GM12878 (cell line): ENCODE measurements at regions not wholly inside any gene's neighbourhood (a gene's known extent, or its start where the extent isn't known, plus 50 kb on each side); places are given as distances from the start of the nearest gene placed in this dataset.

Experiments
- ATAC-seq: fragments of 200-7000 bp; cut with Tn5 transposase; 3 replicates; pipeline ENCODE4 v1.9.1; 2020; ENCODE audit warnings: mild to moderate bottlenecking, moderate library complexity
- BruUV-seq: library from RNA; stranded (reverse); fragments of 400-500 nt; replicated peaks from 2 replicates; lab custom pipeline; 2021; lab: Mats Ljungman, UMichigan
- CTCF ChIA-PET: fragments of 300-600 bp; sonication (Branson Sonifier 250); formaldehyde crosslinking; extraction: SDS; loops from one replicate; lab custom pipeline; 2021; ENCODE audit warnings: inconsistent platforms; lab: Yijun Ruan, JAX
- POLR2A ChIA-PET: fragments of 350-600 bp; formaldehyde crosslinking; extraction: SDS; loops from one replicate; lab custom pipeline; 2021; ENCODE audit warnings: inconsistent platforms; lab: Charles Lee
- RAD21 ChIA-PET: fragments of 300-600 bp; sonication (Branson Sonifier 250); formaldehyde crosslinking; loops from one replicate; lab custom pipeline; 2023; ENCODE audit warnings: antibody characterized with exemption; ENCODE audit not compliant: unreplicated experiment; lab: Charles Lee
- SMC1A ChIA-PET: fragments of 300-600 bp; sonication (Branson Sonifier 250); formaldehyde crosslinking; loops from one replicate; lab custom pipeline; 2023; ENCODE audit not compliant: unreplicated experiment, uncharacterized antibody; lab: Charles Lee
- DNase-seq: peaks from one replicate; pipeline ENCODE4 v3.0.0-alpha.2; 2011; ENCODE audit warnings: low read depth, low spot score
- FAIRE-seq: peaks from 3 replicates; lab custom pipeline; 2011; peaks lifted over from hg19 to GRCh38; lab: Jason Lieb, UNC
- H2AFZ ChIP-seq: 2 replicates; pipeline ENCODE4 v1.6.0; 2011; ENCODE audit warnings: low read depth, low read length, control low read depth; ENCODE audit not compliant: control insufficient read depth
- H3K27ac ChIP-seq: 2 replicates; pipeline ENCODE4 v1.5.1; 2011; ENCODE audit warnings: control low read depth; ENCODE audit not compliant: control insufficient read depth, insufficient read depth
- H3K27me3 ChIP-seq, 2 experiments: replicated peaks in 1 of 2; 2 replicates each; pipeline versions ENCODE4 v1.6.0 to v1.6.1; 2011; ENCODE audit warnings: low read length in 1 of 2; ENCODE audit not compliant: control insufficient read depth in 2 of 2, insufficient read depth in 2 of 2
- H3K36me3 ChIP-seq, 2 experiments: 2 replicates each; pipeline ENCODE4 v1.5.1; 2011; ENCODE audit warnings: low read length in 1 of 2; ENCODE audit not compliant: control insufficient read depth in 2 of 2, insufficient read depth in 2 of 2
- H3K4me1 ChIP-seq: 2 replicates; pipeline ENCODE4 v1.6.1; 2011; ENCODE audit warnings: mild to moderate bottlenecking, low read length, moderate library complexity, mixed read lengths; ENCODE audit not compliant: control insufficient read depth, insufficient read depth
- H3K4me2 ChIP-seq: 2 replicates; pipeline ENCODE4 v1.6.0; 2011; ENCODE audit warnings: control low read depth; ENCODE audit not compliant: control insufficient read depth, insufficient read depth
- H3K4me3 ChIP-seq: fragments of 200-600 bp; sonication (generic); 2 replicates; pipeline ENCODE4 v1.5.1; 2016
- H3K79me2 ChIP-seq: 2 replicates; pipeline ENCODE4 v1.6.0; 2011; ENCODE audit warnings: low read length; ENCODE audit not compliant: control insufficient read depth, insufficient read depth
- H3K9ac ChIP-seq: 2 replicates; pipeline ENCODE4 v1.8.0; 2011; ENCODE audit warnings: low read length, control low read depth, mixed read lengths; ENCODE audit not compliant: control insufficient read depth, insufficient read depth
- H3K9me3 ChIP-seq: replicated peaks from 3 replicates; pipeline ENCODE4 v1.5.1; 2011; ENCODE audit warnings: mild to moderate bottlenecking, low read length; ENCODE audit not compliant: control insufficient read depth, insufficient read depth
- H4K20me1 ChIP-seq: 2 replicates; pipeline ENCODE4 v1.6.0; 2011; ENCODE audit not compliant: control insufficient read depth, insufficient read depth
- ELK1 ChIP-seq: IDR thresholded peaks from 2 replicates; pipeline ENCODE4 v1.6.1; 2012; ENCODE audit warnings: low read depth, low read length, improper control_type of control experiment
- HDGF ChIP-seq: fragments of 450-650 bp; IDR thresholded peaks from 2 replicates; pipeline ENCODE4 v1.6.1; 2016; ENCODE audit warnings: antibody characterized with exemption
- IRF4 ChIP-seq: IDR thresholded peaks from 2 replicates; pipeline ENCODE4 v1.6.1; 2011; ENCODE audit warnings: low read depth, low read length
- KLF5 ChIP-seq: fragments of 450-650 bp; IDR thresholded peaks from 2 replicates; pipeline ENCODE4 v1.6.1; 2014; ENCODE audit warnings: mild to moderate bottlenecking; ENCODE audit not compliant: partially characterized antibody
- RB1 ChIP-seq: fragments of 450-650 bp; formaldehyde crosslinking; IDR thresholded peaks from 2 replicates; pipeline ENCODE4 v1.6.1; 2017; ENCODE audit warnings: mild to moderate bottlenecking, borderline replicate concordance
- SRF ChIP-seq, 2 experiments: IDR thresholded peaks; 2 replicates each; pipeline ENCODE4 v1.6.1; 2011; ENCODE audit warnings: low read depth in 2 of 2, low read length in 2 of 2, mild to moderate bottlenecking in 1 of 2, moderate library complexity in 1 of 2
- YBX1 ChIP-seq: fragments of 450-650 bp; IDR thresholded peaks from 2 replicates; pipeline ENCODE4 v1.6.1; 2016; ENCODE audit warnings: antibody characterized with exemption
- WGBS: methylation state at CpG from one replicate; pipeline ENCODE4 v1.1.6; 2016; ENCODE audit warnings: low lambda C conversion rate; ENCODE audit not compliant: insufficient replicate concordance, insufficient coverage; ENCODE audit errors: missing lambda C conversion rate; 5-methylcytosine and 5-hydroxymethylcytosine counted together
- in situ Hi-C: fragments of 300-500 bp; cut with MboI; formaldehyde crosslinking; loops from 9 replicates; pipeline ENCODE4 v1.14.3; 2018; ENCODE audit warnings: mixed read lengths
- intact Hi-C: fragments of 100-400 bp; cut with micrococcal nuclease; formaldehyde crosslinking; loops from one replicate; pipeline ENCODE4 v1.14.2; 2022; ENCODE audit not compliant: unreplicated experiment
- TF ChIP-seq, protein P1 (sequence below): fragments of 450-650 bp; IDR thresholded peaks from 2 replicates; pipeline ENCODE4 v1.6.1; 2017; ENCODE audit warnings: mild to moderate bottlenecking, moderate library complexity

DNA sequence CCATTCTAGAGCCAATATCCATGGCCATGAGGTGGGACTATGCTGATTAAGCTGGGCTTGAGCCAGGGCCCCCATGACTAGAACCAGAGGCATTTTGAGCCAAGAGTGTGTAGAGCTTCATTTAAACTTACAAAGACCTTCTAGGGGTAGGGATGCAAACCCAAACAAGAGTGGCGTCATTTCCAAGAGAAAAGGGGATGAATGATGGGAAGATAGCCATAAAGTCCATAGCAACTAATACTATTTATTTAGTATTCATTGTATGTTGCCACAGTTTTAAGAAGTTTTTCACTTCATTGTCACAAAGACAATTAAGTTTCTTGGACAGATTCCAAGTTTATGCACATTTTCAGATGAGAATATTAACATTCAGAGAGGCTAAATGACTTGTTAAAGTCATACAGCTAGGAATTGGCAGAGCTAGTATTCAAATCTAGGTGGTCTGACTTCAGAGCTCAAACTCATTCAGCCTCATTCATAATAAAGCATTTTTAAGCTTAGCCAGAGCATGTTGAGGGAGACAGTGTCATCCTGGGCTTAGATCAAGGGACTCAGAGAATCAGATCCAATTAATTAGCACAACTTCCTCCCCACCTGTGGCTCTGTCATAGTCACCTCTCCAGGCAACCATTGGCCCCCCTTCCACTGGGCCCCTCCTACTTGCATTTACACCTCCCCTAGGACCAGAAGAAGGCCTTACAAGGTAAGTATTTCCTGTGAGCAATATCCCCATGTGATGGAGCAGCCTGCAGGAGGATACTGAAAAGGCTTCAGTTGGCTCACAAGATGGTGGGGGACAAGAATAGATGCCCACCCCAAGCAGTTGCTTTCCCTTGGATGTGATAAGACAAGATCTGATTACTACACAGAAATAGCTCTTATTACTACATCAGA, 95.0 kb upstream of the PCSK1 start:
- in situ Hi-C loops, result no loop called here
- Histone ChIP-seq H3K9ac (no peak overlapping the region), H4K20me1 (no peaks in the 10 kb centered on the region), H3K4me1 (no peaks in the 10 kb centered on the region), H3K79me2 (no peaks in the 10 kb centered on the region), H3K9me3 (no peaks in the 10 kb centered on the region), H3K27me3 (no peaks in the 10 kb centered on the region; a peak in 1 of 4 replicates), H3K4me3 (no peak overlapping the region), H3K36me3 (no peaks in the 10 kb centered on the region), H3K4me2 (no peak overlapping the region), H2AFZ (no peak overlapping the region), H3K27ac (no peak overlapping the region)
- DNase-seq (no peak), FAIRE-seq (no peak), ATAC-seq (no peak)
- ChIA-PET RAD21 (no interaction called here), POLR2A (interaction anchor here (0.6 kb wide), 1 partner anchor 127 kb away, joined by 4 read pairs; no protein-coding TSS in a partner anchor), SMC1A (interaction anchor here (1.1 to 1.5 kb wide), 2 partner anchors 13 to 58 kb away, joined by 3 read pairs; no protein-coding TSS in a partner anchor), CTCF (interaction anchor here (0.8 kb wide), 1 partner anchor 10 kb away, joined by 4 read pairs; no protein-coding TSS in a partner anchor)
- BruUV-seq, result no TSS peak
- intact Hi-C loops, result no loop called here
- WGBS, result 53% methylated on average over 1 of the region's 1 CpG
- no peak for TF ChIP-seq ELK1
- no peak for TF ChIP-seq IRF4
- no peak for TF ChIP-seq YBX1
- TF ChIP-seq SRF (IDR thresholded peaks at IDR 0.05; ENCODE audit: low read depth in 2 of 2, low read length in 2 of 2), result peak; percentile 7 to 18; a peak in 1 of 4 replicates
- no peak for TF ChIP-seq HDGF
- TF ChIP-seq, protein P1, sequence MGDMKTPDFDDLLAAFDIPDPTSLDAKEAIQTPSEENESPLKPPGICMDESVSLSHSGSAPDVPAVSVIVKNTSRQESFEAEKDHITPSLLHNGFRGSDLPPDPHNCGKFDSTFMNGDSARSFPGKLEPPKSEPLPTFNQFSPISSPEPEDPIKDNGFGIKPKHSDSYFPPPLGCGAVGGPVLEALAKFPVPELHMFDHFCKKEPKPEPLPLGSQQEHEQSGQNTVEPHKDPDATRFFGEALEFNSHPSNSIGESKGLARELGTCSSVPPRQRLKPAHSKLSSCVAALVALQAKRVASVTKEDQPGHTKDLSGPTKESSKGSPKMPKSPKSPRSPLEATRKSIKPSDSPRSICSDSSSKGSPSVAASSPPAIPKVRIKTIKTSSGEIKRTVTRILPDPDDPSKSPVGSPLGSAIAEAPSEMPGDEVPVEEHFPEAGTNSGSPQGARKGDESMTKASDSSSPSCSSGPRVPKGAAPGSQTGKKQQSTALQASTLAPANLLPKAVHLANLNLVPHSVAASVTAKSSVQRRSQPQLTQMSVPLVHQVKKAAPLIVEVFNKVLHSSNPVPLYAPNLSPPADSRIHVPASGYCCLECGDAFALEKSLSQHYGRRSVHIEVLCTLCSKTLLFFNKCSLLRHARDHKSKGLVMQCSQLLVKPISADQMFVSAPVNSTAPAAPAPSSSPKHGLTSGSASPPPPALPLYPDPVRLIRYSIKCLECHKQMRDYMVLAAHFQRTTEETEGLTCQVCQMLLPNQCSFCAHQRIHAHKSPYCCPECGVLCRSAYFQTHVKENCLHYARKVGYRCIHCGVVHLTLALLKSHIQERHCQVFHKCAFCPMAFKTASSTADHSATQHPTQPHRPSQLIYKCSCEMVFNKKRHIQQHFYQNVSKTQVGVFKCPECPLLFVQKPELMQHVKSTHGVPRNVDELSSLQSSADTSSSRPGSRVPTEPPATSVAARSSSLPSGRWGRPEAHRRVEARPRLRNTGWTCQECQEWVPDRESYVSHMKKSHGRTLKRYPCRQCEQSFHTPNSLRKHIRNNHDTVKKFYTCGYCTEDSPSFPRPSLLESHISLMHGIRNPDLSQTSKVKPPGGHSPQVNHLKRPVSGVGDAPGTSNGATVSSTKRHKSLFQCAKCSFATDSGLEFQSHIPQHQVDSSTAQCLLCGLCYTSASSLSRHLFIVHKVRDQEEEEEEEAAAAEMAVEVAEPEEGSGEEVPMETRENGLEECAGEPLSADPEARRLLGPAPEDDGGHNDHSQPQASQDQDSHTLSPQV, result no peak
- TF ChIP-seq RB1, result no peak
- TF ChIP-seq KLF5, result no peak
